GM12878 (cell line): ENCODE measurements at regions not wholly inside any gene's neighbourhood (a gene's known extent, or its start where the extent isn't known, plus 50 kb on each side); places are given as distances from the start of the nearest gene placed in this dataset.

Experiments
- DPF2 ChIP-seq: fragments of 450-650 bp; IDR thresholded peaks from 2 replicates; pipeline ENCODE4 v1.6.1; 2017; ENCODE audit warnings: mild to moderate bottlenecking
- EED ChIP-seq: sonication (generic); IDR thresholded peaks from 2 replicates; pipeline ENCODE4 v1.6.1; 2016; ENCODE audit warnings: antibody characterized with exemption, low read depth
- REST ChIP-seq: IDR thresholded peaks from 2 replicates; pipeline ENCODE4 v1.6.1; 2012; ENCODE audit warnings: mild to moderate bottlenecking, low read depth, low read length
- SMARCA5 ChIP-seq: fragments of 450-650 bp; IDR thresholded peaks from 2 replicates; pipeline ENCODE4 v1.6.1; 2017; ENCODE audit warnings: mild to moderate bottlenecking
- SREBF2 ChIP-seq: IDR thresholded peaks from 2 replicates; pipeline ENCODE4 v1.6.1; 2012; ENCODE audit warnings: mild to moderate bottlenecking, low read length
- TARDBP ChIP-seq: IDR thresholded peaks from 2 replicates; pipeline ENCODE4 v1.6.1; 2016; ENCODE audit warnings: borderline replicate concordance
- TCF12 ChIP-seq: IDR thresholded peaks from 2 replicates; pipeline ENCODE4 v1.6.1; 2011; ENCODE audit warnings: low read depth, mild to moderate bottlenecking, low read length
- ZNF622 ChIP-seq: fragments of 450-650 bp; IDR thresholded peaks from 2 replicates; pipeline ENCODE4 v1.6.1; 2017; ENCODE audit warnings: mild to moderate bottlenecking, inconsistent platforms
- TF ChIP-seq, protein P1 (sequence below): fragments of 450-650 bp; formaldehyde crosslinking; IDR thresholded peaks from 2 replicates; pipeline ENCODE4 v1.4.0; 2020; ENCODE audit warnings: mild to moderate bottlenecking, moderate library complexity
- TF ChIP-seq, protein P2 (sequence below): IDR thresholded peaks from 2 replicates; pipeline ENCODE4 v1.6.1; 2012; ENCODE audit warnings: low read length, inconsistent platforms

DNA sequence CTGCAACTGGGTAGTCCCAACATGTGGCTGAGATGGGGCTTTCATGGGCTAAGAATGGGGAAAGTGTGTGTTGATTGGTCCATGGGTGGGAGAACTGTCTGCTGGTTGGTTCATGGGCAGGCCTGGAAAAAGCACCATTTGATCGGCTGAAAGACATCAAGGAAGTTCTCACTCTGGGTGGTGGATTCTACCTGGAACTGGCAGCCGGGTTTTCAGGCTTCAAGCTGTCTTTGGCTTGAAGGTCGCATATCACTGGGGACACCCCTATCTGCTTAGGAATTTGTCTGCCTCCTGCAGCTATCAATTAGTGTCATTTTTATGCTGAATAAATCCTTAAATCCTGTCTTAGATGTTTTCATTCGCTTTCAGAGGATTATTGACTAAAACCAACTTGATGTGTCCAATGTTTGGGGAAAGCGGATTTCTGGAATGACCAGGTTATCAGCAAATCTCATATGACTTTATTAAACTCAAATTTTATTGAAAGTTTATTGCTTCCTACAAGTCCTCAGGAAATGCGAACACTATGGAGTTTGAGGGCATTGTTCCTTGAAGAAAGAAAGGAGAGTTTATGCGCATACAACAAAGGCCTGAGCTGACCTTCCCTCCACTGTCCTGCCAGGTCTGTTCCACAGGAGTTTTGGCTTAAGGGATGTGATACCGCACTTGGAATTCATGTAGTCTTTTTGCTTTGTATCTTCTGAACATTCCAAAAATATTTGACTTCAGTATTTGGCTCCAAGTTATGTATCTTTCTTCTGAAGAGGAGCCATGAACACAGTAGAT lies 451.1 kb downstream of the TUSC1 start (continued):
- TF ChIP-seq, protein P1, sequence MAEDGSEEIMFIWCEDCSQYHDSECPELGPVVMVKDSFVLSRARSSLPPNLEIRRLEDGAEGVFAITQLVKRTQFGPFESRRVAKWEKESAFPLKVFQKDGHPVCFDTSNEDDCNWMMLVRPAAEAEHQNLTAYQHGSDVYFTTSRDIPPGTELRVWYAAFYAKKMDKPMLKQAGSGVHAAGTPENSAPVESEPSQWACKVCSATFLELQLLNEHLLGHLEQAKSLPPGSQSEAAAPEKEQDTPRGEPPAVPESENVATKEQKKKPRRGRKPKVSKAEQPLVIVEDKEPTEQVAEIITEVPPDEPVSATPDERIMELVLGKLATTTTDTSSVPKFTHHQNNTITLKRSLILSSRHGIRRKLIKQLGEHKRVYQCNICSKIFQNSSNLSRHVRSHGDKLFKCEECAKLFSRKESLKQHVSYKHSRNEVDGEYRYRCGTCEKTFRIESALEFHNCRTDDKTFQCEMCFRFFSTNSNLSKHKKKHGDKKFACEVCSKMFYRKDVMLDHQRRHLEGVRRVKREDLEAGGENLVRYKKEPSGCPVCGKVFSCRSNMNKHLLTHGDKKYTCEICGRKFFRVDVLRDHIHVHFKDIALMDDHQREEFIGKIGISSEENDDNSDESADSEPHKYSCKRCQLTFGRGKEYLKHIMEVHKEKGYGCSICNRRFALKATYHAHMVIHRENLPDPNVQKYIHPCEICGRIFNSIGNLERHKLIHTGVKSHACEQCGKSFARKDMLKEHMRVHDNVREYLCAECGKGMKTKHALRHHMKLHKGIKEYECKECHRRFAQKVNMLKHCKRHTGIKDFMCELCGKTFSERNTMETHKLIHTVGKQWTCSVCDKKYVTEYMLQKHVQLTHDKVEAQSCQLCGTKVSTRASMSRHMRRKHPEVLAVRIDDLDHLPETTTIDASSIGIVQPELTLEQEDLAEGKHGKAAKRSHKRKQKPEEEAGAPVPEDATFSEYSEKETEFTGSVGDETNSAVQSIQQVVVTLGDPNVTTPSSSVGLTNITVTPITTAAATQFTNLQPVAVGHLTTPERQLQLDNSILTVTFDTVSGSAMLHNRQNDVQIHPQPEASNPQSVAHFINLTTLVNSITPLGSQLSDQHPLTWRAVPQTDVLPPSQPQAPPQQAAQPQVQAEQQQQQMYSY (CRISPR knock-in tag) = no peak
- TF ChIP-seq ZNF622 (no peak), EED (no peak), REST (no peak), TCF12 (no peak), TARDBP (no peak), SREBF2 (no peak), SMARCA5 (no peak), DPF2 (no peak)
- TF ChIP-seq, protein P2, sequence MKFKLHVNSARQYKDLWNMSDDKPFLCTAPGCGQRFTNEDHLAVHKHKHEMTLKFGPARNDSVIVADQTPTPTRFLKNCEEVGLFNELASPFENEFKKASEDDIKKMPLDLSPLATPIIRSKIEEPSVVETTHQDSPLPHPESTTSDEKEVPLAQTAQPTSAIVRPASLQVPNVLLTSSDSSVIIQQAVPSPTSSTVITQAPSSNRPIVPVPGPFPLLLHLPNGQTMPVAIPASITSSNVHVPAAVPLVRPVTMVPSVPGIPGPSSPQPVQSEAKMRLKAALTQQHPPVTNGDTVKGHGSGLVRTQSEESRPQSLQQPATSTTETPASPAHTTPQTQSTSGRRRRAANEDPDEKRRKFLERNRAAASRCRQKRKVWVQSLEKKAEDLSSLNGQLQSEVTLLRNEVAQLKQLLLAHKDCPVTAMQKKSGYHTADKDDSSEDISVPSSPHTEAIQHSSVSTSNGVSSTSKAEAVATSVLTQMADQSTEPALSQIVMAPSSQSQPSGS = no peak
